ENCODE measurements at regions not wholly inside any gene's neighbourhood (a gene's known extent, or its start where the extent isn't known, plus 50 kb on each side); places are given as distances from the start of the nearest gene placed in this dataset.

DNA sequence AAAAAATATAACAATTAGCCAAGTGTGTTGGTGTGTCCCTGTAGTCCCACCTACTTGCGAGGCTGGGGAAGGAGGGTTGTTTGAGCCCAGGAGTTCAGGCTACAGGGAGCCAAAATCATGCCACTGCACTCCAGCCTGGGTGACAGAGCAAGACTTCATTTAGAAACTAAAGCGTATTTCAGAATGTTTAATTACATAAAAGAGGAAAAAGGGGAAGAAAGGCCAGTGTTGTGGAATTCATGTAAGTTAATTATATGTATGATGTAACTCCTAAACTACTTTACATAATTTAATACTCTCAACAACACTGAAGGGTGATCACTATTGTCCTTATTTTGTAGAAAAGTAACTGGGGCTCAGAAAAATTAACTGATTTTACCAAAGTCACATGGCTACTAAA is 67.2 kb upstream of the HOPX start:
- TF ChIP-seq GATA3 (IDR thresholded peaks at IDR 0.05; ENCODE audit: low read depth, low read length), result no peak
- no peak for TF ChIP-seq GATA2 (IDR thresholded peaks at IDR 0.05; ENCODE audit: low read depth, low read length)

Data from SH-SY5Y (cell line).